Uterus (tissue), 3 donors: ENCODE measurements at regions not wholly inside any gene's neighbourhood (a gene's known extent, or its start where the extent isn't known, plus 50 kb on each side); places are given as distances from the start of the nearest gene placed in this dataset.

ENCODE experiments used
- DNase-seq, 2 donors: peaks; one replicate each; pipeline ENCODE4 v3.0.0-alpha.2; 2019 to 2020
- H3K27ac ChIP-seq, 2 donors: fragments of 200-600 bp; sonication (generic); 1 replicate in 1 of 2; 2 replicates in 1 of 2; pipeline ENCODE4 v1.5.1; 2016 to 2018
- H3K27me3 ChIP-seq, 2 donors: fragments of 200-600 bp; sonication (generic); one replicate each; pipeline ENCODE4 v1.5.1; 2018 to 2019; ENCODE audit warnings: control low read depth in 1 of 2
- H3K36me3 ChIP-seq, 2 donors: fragments of 200-600 bp; sonication (generic); one replicate each; pipeline ENCODE4 v1.5.1; 2019; ENCODE audit warnings: control low read depth in 1 of 2
- H3K4me1 ChIP-seq, 2 donors: fragments of 200-600 bp; sonication (generic); one replicate each; pipeline ENCODE4 v1.5.1; 2018 to 2019; ENCODE audit warnings: control low read depth in 1 of 2
- H3K4me3 ChIP-seq, 2 donors: fragments of 200-600 bp; sonication (generic); 1 replicate in 1 of 2; 2 replicates in 1 of 2; pipeline ENCODE4 v1.5.1; 2018 to 2019; ENCODE audit warnings: mild to moderate bottlenecking in 1 of 2
- H3K9me3 ChIP-seq, 2 donors: fragments of 200-600 bp; sonication (generic); one replicate each; pipeline ENCODE4 v1.5.1; 2019; ENCODE audit warnings: control low read depth in 1 of 2
- CTCF ChIP-seq, 4 experiments: fragments of 200-600 bp in 2 of 4; fragments of 450-650 bp in 2 of 4; sonication (generic) in 2 of 4; IDR thresholded peaks; one replicate each; pipeline ENCODE4 v1.5.1; 2016 to 2019; ENCODE audit warnings: antibody characterized with exemption in 4 of 4, mild to moderate bottlenecking in 2 of 4, moderate library complexity in 1 of 4
- POLR2A ChIP-seq, 2 donors: fragments of 450-650 bp; IDR thresholded peaks; one replicate each; pipeline ENCODE4 v1.6.1; 2016; ENCODE audit warnings: antibody characterized with exemption in 2 of 2, mild to moderate bottlenecking in 1 of 2, moderate library complexity in 1 of 2
- intact Hi-C: fragments of 100-400 bp; cut with DNase I; formaldehyde crosslinking; loops from one replicate; pipeline ENCODE4 v1.15.1; 2023; ENCODE audit warnings: low total_unique reads
- donor health status: DM: yes; HTN: yes; CAD: no.

- intact Hi-C loops = no loop called here
- Histone ChIP-seq H3K27ac (no peak overlapping the region), H3K4me1 (no peaks in the 10 kb centered on the region), H3K4me3 (no peak overlapping the region), H3K27me3 (no peaks in the 10 kb centered on the region), H3K36me3 (no peaks in the 10 kb centered on the region), H3K9me3 (no peaks in the 10 kb centered on the region)
- DNase-seq = no peak
- no peak for TF ChIP-seq POLR2A (IDR thresholded peaks at IDR 0.05)
- TF ChIP-seq CTCF (IDR thresholded peaks at IDR 0.05) = no peak
Observed at GRCh38 chr21:19992540-19992939, 1005.7 kb upstream of the NCAM2 start.

- Histone ChIP-seq H3K27ac (no peak overlapping the region), H3K4me3 (no peak overlapping the region), H3K36me3 (no peaks in the 10 kb centered on the region), H3K4me1 (no peaks in the 10 kb centered on the region), H3K9me3 (no peaks in the 10 kb centered on the region), H3K27me3 (no peaks in the 10 kb centered on the region)
- TF ChIP-seq POLR2A (IDR thresholded peaks at IDR 0.05) (no peak), CTCF (IDR thresholded peaks at IDR 0.05) (no peak)
- DNase-seq = no peak
- intact Hi-C loops = no loop called here
Observed at GRCh38 chr21:19993268-19993667, 1004.9 kb upstream of the NCAM2 start.

GRCh38 chr21:19995253-19995652 lies 1003.0 kb upstream of the NCAM2 start:
- H3K9me3 ChIP-seq = no peaks in the 10 kb centered on the region
- no peaks in the 10 kb centered on the region for H3K4me1 ChIP-seq
- no peak overlapping the region for H3K4me3 ChIP-seq
- TF ChIP-seq POLR2A (IDR thresholded peaks at IDR 0.05) (no peak), CTCF (IDR thresholded peaks at IDR 0.05) (no peak)
- H3K27me3 ChIP-seq = no peaks in the 10 kb centered on the region
- H3K27ac ChIP-seq = no peak overlapping the region
- no peak for DNase-seq
- intact Hi-C loops = no loop called here
- no peaks in the 10 kb centered on the region for H3K36me3 ChIP-seq

GRCh38 chr21:19998453-19998852 lies 999.8 kb upstream of the NCAM2 start:
- no peaks in the 10 kb centered on the region for H3K36me3 ChIP-seq
- no peak for TF ChIP-seq POLR2A (IDR thresholded peaks at IDR 0.05)
- no peak for TF ChIP-seq CTCF (IDR thresholded peaks at IDR 0.05)
- H3K4me1 ChIP-seq = no peaks in the 10 kb centered on the region
- H3K9me3 ChIP-seq = no peaks in the 10 kb centered on the region
- no peak overlapping the region for H3K4me3 ChIP-seq
- intact Hi-C loops = no loop called here
- H3K27me3 ChIP-seq = no peaks in the 10 kb centered on the region
- DNase-seq = no peak
- no peak overlapping the region for H3K27ac ChIP-seq

GRCh38 chr21:19999369-20000272 lies 998.6 kb upstream of the NCAM2 start:
- no peaks in the 10 kb centered on the region for H3K36me3 ChIP-seq
- no peak for DNase-seq
- H3K27me3 ChIP-seq = no peaks in the 10 kb centered on the region
- TF ChIP-seq POLR2A (IDR thresholded peaks at IDR 0.05) (no peak), CTCF (IDR thresholded peaks at IDR 0.05) (no peak)
- intact Hi-C loops = no loop called here
- H3K9me3 ChIP-seq = no peaks in the 10 kb centered on the region
- H3K4me3 ChIP-seq = no peak overlapping the region
- no peak overlapping the region for H3K27ac ChIP-seq
- H3K4me1 ChIP-seq = no peaks in the 10 kb centered on the region
